ENCODE measurements at regions not wholly inside any gene's neighbourhood (a gene's known extent, or its start where the extent isn't known, plus 50 kb on each side); places are given as distances from the start of the nearest gene placed in this dataset.

DNA sequence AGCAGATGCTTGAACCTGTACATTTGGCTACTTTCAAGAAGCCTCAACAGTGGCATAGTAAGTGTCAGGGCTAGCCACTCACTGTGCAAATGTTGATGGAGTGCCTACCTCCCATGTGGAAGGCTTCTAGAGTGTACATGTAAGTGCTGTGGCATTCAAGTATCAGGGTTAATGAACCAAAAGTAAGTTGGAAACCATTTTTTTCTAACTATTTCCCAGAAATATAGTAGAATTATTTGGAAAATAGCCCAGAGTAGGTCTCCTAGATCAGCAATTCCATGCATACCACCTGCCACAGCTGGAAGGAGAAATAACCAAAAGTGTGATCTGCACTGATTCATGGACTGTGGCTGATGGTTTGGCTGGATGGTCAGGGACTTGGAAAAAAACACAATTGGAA lies 53.3 kb downstream of the FOXD1 start:
- peak; percentile 92 for DNase-seq

DNA sequence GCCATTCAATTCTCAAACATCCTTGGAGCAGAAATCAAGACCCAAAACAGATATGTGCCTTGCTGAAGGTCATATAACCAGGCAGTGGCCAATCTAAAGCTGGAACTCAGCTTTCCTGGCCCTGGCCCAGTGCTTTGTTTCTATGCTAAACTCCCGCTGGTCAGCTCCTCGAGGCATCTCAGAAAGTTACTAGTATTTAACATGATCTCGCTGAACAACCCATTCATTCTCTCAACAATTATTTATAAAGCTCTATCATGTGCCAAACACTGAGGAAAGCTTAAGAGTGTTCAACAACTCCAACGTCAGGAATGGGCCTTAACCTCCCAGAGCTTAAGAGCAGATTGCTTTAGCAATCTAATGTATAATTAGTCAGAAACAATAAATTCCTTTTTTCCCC lies 54.0 kb downstream of the FOXD1 start:
- DNase-seq, result no peak

DNA sequence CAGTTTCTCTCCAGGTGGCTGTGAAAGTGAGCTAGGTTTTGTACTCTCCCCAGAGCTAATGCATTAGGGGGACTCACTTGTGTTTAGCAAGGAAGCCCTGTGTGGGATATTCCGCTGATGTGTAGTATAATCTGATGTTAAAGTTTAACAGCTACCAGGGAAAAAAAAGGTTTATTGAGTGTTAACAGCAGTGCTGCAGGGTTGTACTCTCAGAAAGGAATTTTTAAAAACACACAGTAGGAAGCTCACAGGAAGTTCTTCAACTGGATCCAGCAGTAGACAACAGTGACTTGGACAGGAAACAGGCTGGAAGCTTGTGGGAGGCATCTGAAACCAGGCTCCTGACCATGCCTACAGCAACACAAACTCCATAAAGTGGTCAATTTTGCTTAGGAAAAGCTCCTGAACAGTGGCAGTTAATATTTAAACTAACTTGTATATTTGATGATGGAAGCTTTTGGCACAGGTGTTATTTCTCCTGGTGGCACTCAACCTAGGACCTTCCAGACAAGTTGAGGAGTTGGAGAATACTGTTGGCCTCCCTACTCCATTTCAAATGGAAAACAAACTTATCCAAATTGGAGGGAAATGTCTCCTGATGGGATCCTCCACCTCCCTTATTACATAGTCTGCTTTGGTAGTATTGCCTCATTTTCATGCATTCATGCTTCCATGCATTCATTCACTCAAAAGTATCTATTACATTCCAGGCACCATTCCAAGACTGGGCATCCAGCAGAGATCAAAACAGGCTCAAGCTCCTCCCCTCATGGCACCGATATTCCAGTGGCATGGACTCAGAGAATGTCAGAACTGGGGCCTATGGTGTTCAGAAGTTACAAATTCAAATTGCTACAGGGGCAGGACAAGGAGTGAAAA lies 54.7 kb downstream of the FOXD1 start:
- no peak for DNase-seq

DNA sequence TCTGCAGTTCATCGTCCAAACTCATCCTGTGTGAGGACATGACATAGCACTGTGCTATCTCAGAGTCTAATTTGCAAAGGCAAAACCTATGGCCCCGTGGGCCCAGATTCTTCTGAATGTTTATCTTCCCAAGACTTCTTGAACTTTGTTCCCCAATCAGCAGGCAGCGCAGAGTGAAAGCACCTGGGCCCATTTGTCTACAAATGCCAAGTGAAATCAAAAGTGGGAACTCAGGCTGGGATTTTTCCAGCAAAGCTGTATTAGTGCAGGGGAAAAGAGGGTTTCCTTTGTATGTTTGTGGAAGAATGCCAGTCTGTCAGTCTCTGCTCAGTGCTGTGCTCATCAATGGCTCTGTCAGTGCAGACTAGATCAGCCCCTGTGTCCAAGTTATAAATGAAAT lies 55.8 kb downstream of the FOXD1 start:
- no peak for DNase-seq

DNA sequence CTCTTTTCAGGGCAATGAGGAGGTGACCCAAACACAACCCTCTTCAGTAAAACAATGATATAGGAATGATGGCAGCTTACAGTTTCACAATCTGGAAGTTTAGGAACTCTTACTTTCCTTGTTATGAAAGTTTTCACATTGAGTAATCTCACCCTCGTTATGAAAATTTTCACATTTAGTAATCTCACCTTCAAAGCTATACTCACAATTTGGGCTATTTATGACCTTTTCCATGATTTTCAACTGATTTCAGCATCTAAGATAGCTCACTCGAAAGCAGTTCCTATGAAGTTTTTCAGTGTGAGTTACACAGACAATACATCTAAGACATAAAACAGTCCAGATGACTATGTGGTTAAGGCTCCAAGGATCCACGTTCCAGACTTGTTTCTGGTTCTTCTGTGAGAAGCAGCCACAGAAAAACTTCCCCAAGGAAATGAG lies 57.1 kb downstream of the FOXD1 start:
- peak; percentile 88 for DNase-seq

DNA sequence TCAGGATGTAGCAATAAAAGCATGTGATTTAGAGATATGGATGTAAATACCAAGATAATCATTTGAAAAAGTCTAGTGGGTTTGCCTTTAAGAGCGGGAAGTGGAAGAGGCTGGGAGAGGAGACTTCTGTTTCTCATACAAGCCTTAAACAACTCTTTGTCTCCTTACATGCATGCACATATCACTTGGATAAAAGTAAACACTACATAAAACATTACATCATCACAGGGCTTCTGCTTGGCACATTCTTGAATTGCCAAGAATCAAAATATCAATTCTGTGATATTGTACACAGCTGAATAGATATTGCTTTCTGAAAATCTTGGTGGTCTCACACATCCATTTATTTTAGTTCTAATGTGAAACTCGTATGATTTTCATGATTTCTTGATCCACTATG lies 57.6 kb downstream of the FOXD1 start:
- no peak for DNase-seq

DNA sequence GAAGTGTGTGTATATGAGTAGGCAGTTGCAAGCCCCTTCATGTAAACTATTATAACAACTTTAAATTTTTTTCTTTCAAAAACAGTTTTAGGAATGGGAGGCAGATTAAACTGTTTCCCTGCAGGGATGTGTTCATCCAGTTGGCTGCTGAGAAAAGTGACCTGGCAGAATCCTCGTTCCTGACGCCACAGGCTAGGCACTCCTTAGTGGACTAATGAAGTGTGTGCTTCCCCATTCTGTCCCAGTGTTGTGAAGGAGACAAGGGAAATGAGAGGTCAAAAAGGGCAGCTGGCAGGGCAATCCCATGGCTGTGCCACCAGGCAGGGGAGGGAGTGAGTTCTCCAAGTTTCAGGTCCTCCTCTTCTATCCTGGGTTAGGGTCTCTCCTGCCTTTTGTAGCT lies 59.8 kb downstream of the FOXD1 start:
- DNase-seq, result no peak

DNA sequence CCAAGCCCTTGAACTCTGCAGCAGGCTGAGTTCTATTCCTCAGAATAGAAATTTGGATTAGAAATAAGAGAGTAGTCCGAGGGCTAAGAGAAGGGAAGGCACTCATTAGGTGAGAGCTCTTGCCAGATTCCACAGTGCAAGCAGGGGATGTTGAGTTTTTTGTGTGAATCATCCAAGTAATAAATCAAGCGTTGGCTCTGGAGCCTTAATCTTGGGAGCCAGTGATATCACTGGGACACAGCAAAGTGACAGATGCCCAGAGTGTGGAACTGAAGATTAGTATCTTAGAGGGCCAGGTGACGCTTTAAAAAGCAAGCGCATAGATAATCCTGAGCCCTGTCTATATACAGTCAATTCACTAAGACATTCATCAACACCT lies 60.3 kb downstream of the FOXD1 start:
- DNase-seq, result peak; percentile 84

DNA sequence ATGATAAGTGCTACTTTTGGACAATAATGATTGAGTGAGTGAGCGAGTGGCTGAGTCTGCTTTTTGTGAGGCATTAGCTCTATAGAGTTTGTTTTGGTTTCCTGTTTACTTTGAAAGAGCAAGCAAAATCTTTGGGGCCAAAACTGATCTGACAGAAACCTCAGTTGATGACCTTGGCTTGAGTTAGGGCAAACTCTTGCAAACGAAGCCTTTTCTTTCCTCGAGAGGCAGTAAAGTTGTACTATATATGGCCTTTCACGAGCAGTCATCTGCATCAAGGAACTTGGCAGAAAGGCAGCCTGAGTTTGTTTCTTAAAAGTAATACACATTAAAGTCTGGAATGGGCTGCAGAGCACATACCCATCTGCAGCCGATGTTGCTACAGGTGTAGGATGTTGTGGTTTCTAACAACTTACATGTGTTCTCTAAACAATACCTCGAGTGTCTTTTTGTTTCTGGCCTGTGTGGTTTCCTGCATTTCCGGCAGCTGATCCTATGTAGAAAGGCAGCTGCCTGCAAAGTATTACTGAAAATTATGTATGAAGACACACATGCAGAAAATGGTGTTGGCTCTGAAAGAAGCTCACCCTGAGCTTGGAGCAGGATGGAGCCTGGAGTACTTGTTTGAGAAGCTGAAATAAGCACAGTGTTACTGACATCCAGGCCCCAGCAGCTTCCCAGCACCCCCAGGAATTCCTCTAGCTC lies 60.8 kb downstream of the FOXD1 start:
- peak; percentile 69 for DNase-seq

DNA sequence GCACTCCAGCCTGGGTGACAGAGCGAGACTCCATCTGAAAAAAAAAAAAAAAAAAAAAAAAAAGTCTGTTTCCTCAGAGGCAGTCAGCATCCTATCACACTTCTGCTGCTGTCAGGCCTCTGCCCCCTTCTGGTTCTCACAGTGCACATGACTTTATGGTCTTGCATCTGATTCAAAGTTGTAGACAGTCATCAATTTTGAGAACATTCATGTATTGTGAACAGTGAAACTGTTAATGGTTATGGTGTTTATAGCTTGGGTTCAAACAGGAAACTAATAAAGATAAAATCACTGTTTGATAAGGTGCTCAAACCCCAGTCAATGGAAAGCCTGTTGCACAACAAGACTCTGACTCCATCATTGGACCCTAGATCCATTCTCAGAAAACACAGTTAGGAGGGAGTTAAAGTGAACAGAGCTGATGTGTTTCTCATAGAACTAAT lies 61.4 kb downstream of the FOXD1 start:
- DNase-seq, result no peak

DNA sequence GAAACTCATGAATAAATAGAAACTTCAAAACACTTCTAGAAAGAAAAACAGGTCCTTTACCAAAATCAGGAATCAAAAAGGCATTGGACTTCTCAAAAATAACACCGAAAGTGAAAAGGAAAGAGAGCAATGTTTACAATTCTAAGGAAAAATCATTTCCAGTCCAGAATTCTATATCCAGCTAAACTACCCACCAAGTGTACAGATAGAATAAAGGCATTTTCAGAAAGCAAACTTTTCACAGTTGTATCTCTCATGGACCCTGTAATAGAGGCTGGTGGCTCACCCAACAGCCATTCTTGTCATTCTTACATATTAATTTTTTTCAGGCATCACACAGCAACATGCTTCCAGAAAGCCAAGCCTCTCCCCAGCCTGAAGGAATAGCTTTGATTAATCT lies 63.7 kb downstream of the FOXD1 start:
- no peak for DNase-seq

DNA sequence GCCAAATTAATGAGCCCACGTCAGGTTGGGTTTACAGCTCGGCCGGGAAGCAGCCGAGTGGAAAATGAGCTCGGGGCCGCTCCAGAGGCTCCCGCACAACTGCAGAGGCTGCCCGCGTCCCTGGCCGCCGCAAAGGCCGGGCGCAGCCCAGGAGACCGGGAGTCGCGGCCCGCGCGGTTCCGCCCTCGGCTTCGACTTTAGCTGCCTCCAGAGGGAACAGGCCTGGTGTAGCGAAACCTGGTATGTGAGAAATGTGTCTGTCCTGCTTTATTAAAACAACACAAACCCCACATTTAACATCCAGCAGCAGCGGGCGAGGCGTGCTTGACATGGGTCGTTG lies 66.2 kb downstream of the FOXD1 start:
- no peak for DNase-seq

DNA sequence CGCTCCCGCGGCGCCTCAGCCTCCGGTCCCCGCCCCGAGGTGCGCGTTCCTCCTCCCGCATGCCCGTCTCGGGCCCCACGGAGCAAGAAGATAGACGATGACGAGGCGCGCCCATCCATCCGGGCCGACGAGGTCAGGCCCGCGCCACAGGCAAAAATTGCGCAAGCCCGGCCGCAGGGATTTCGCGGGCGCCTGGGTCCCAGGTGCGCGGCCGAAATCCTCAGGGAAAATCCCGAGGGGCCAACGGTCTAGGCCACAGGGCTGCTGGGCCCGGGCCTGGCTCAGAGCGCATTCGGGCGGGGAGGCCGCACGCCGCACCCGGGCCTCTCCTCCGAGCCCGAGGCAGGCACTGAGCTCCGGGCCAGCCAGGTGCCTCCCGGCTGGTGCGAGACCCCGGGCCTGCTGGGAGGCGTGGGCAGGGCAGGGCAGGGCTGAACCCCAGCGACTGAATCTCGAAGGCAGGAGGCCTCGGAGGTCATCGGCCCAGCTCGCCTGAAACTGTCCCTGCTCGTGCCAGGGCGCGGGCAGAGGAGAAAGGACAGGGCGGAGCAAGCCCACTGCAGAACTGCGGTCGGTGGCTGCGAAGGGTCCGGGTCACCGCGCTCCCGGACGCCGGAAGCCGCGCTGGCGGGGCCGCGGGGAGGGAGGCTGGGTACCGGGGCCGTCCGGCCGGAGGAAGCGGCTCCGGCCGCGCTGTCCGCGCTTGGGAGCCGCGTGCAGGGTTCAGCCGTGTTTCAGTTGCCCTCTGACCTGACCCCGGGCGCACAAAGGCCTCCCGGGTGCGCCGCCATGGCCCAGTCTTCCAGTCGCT lies 66.8 kb downstream of the FOXD1 start:
- DNase-seq, result no peak

DNA sequence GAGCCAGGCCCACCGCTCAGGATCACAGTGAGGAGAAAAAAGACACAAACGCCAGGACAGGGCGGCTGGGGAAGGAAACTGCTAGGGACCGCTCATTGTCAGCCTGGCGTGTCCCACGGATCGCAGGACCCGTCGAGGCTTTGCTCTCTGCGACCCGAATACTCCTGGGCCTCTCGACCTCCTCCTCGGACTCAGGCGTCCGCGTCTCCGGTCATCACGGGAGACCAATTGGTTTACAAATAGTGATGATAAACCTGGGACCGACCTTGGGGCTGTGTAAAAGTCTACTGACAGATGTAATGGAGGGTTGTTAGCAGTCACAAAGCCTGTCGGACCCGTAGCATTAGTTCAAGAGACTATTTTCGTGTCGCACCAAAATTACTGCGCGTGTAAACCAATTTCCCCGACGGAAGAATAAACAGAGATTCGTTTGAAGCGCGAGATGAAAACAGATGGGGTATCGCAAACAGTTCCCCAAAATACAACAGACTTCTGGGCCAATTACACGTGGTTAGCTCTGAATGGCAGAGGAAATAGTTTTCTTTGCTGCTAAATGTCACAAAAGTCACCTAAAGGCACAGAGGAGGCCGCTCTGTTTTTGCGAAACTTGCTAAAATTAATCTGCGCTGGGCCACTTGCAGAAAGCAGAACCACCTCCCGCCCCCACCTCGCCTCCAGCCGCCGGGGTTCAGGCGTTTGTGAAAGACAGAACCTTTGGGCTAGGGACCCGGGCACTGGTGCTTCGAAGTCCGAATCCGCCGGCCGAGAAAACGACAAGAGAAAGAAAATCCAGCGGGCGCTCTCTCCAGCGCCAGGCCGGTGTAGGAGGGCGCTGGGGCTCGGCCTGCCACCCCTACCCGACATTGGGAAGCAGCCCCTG lies 67.6 kb downstream of the FOXD1 start:
- DNase-seq, result no peak

DNA sequence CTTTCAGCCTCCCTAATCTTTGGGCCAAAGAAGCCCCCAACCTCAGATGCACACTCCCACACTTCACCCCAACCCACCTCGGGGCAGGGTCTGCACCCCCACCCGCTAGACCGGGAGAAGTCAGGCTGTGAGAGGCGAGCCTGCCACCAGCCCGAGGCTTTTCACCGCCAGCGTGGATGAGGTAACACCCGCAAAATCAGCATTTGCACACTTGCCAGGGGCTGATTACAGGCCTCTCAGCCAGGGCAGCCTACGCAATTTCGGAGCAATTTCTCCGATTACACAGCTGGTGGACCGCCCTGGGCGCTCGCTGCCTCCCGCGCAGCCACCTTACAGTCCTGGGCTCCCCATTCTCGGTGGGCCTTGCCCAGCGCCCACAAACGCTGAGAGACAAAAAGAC lies 68.5 kb downstream of the FOXD1 start:
- DNase-seq, result no peak

DNA sequence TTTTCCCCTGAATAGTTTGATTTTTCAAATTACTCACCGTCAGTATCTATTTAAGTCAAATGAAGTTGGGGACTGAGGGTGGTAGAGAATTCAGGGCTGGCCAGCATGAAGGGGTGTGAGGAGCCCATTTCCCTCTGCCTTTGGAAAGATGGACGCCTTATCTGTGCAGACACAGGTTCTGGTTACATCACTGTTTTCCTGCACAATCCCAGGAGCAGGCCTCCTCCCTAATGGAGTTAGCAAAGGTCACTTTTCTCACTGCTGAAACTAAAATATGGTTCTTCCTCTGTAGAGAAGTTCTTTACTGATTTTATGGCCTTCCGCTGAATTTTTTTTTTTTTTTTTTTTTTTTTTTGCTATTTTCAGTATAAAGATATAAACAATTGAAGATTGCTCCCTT lies 69.1 kb downstream of the FOXD1 start:
- DNase-seq, result no peak

DNA sequence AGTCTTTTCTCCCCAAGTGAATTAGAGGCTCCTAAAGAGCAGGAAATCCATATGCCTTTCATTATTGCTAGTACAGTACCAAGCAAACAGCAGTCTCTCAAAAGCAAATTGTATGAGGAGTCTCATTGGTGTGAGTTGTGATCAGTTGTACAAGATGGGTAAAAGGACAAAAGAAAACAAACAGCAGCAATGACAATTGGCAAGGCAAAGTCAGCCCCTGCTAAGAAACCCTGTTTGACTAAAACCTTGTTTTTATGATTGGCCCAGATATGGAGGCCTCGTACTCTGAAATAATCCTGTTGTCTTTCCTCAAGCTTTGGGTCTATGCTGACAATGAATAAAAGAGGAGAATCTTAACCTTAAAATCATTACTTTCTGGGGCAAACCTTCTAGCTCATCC lies 69.8 kb downstream of the FOXD1 start:
- no peak for DNase-seq

DNA sequence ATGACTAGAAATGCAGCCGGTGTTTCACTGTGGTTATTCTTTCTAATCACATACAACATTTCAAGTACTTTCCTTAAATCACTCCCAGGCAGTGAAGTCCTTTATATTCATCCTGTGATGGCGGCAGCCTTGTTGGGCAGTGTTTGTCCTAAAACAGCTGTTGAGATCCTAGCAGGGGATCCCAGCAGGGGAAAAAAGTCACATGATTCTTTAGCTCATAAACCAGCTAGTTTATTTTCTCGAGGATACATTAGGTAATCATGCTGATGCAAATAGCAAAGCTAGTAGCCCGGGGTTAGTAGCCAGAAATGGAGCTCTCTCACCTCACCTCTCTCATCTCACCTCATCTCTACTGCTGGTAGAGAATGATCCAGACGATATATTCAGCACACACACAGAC lies 70.5 kb downstream of the FOXD1 start:
- DNase-seq, result peak; percentile 38

DNA sequence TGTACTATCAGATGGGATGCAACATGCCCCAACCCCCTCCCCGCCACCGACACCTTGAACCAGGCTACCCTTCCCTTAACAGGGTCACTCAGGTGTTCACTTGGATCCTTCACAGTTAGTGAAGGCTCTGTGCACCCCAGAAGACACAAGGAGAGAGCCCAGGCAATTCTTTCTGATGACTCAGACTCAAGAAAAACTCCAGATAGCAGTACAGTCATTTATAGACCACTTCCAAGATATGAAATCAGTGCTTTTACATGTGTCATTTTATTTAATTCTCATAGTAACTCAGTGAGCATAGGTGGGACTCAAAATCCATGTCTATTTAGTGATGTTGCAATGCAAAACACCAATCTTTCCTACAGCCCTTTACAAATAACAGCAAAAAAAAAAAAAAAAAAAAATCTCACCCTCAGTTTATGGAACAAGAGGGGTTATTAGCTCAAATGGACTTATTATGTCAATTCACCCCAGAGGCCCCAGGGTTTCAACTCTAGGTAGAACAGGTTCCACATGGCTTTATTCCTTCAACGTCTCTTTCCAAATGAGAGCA lies 71.9 kb downstream of the FOXD1 start:
- DNase-seq, result peak; percentile 79

DNA sequence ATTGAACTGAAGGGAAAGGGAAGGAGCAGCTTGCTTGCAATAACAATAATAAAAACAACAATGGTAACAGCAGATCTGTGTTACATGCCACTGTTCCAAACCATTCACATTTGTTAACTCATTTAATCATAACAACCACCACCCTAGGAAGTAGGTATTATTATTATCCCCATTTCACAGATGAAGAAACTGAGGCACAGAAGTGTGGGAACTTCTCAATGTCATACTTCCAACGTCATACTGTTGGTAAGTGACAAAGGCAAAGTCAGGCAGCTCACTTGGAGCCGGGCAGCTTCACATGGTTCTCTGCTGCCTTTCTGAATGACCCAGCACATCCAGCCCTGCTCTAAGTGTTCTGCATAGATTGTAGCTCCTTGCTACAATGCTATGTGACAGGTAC lies 72.6 kb downstream of the FOXD1 start:
- no peak for DNase-seq

DNA sequence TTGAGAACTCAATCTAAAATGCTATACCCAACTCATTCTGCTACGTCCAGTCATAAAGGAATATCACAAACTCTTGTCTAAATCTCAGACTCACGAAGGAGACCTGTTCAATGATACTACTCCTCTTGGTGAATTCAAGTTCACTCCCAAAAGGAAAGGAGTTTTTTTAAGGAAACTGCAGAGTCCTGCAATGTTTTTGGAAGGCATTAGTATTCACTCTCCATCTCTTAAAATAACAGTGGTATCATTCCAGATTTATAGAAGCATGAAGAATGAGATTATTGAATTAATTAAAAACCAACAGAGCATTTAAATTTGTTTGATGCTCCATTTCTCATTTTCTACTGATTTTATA lies 73.4 kb downstream of the FOXD1 start:
- no peak for DNase-seq

DNA sequence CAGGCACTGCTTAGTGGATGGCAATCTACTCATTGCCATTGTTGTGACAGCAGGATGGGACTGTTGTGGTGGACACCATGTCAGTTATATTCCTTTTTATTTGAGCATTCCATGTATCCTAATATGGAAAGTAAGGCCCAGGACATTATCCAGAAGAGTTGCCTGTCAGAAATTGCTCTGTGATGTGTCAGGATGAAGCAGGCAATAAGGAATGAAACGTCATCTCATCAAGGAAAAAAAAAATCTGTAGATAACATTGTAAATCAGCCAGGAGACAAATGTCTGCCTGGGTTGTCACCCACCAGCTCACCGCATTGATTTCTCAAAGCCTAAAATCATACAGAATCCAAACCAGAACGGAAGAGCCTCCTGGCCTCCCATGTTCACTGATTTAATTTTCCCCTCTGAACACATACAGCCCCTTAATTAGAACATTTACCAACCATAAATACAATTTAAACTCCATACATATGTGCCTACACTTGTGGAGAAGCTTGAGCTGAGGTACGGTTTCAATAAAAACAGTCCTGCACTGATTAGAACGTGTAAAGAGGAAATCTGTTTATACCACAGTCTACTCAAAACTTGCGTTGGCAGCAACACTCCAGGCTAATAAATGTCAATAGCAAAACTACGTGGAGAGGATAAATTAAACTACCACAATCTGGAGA lies 73.9 kb downstream of the FOXD1 start:
- DNase-seq, result peak; percentile 97

Data from fibroblast of upper back skin (primary cell).